ENCODE measurements at regions not wholly inside any gene's neighbourhood (a gene's known extent, or its start where the extent isn't known, plus 50 kb on each side); places are given as distances from the start of the nearest gene placed in this dataset.

- Mint-ChIP-seq H3K27me3 (ENCODE audit: insufficient read depth, low read depth) (peaks cover 5% of the 10 kb centered on the region), H3K27ac (no peak overlapping the region)
These were observed 334.3 kb upstream of the SYT1 start for GRCh38 chr12:78530100-78530765.

GRCh38 chr12:78531831-78532458 is 332.6 kb upstream of the SYT1 start:
- H3K4me3 Mint-ChIP-seq = no peak overlapping the region
- peaks cover 23% of the 10 kb centered on the region for H3F3A ChIP-seq (ENCODE audit: low read depth)
- H4K20me1 ChIP-seq (ENCODE audit: low read depth) = no peaks in the 10 kb centered on the region
- H3K27ac Mint-ChIP-seq = peak overlapping the region; percentile 2
- H3K79me2 ChIP-seq (ENCODE audit: low read depth) = no peaks in the 10 kb centered on the region
- H3K4me1 Mint-ChIP-seq = peaks cover 40% of the 10 kb centered on the region
- no peaks in the 10 kb centered on the region for H3K36me3 ChIP-seq
- DNase-seq (ENCODE audit: low spot score) = peak; percentile 6
- peaks cover 43% of the 10 kb centered on the region for H3K4me1 ChIP-seq
- no peaks in the 10 kb centered on the region for H3K9me3 Mint-ChIP-seq
- no peaks in the 10 kb centered on the region for H3K9me3 ChIP-seq (ENCODE audit: low read depth)
- H3K4me2 ChIP-seq = peak overlapping the region; percentile 54
- H3K4me3 ChIP-seq = no peak overlapping the region
- TF ChIP-seq EZH2 (IDR thresholded peaks at IDR 0.05) = no peak
- TF ChIP-seq EZH2phosphoT487 (IDR thresholded peaks at IDR 0.05) = no peak
- H3K9ac ChIP-seq = no peak overlapping the region
- H3K27ac ChIP-seq = peak overlapping the region; percentile 69
- H3K27me3 ChIP-seq = no peaks in the 10 kb centered on the region
- H3K27me3 Mint-ChIP-seq (ENCODE audit: insufficient read depth, low read depth) = peaks cover 5% of the 10 kb centered on the region
- no peaks in the 10 kb centered on the region for H3K36me3 Mint-ChIP-seq
- no peak overlapping the region for H2AFZ ChIP-seq (replicated peaks)

More at GRCh38 chr12:78530100-78530765, 334.3 kb upstream of the SYT1 start:
- Mint-ChIP-seq H3K4me3 (no peak overlapping the region), H3K4me1 (peaks cover 40% of the 10 kb centered on the region), H3K36me3 (no peaks in the 10 kb centered on the region), H3K9me3 (no peaks in the 10 kb centered on the region)
- Histone ChIP-seq H2AFZ (replicated peaks) (peak overlapping the region; percentile 10), H3K4me1 (peaks cover 43% of the 10 kb centered on the region), H3K27ac (peak overlapping the region; percentile 76), H3K27me3 (no peaks in the 10 kb centered on the region), H3F3A (ENCODE audit: low read depth) (peaks cover 23% of the 10 kb centered on the region), H3K9ac (no peak overlapping the region), H3K9me3 (ENCODE audit: low read depth) (no peaks in the 10 kb centered on the region), H4K20me1 (ENCODE audit: low read depth) (no peaks in the 10 kb centered on the region), H3K79me2 (ENCODE audit: low read depth) (no peaks in the 10 kb centered on the region), H3K4me3 (no peak overlapping the region), H3K36me3 (no peaks in the 10 kb centered on the region), H3K4me2 (peak overlapping the region; percentile 54)
- peak; percentile 36 for DNase-seq (ENCODE audit: low spot score)
- TF ChIP-seq EZH2phosphoT487 (IDR thresholded peaks at IDR 0.05) = no peak

GRCh38 chr12:78534311-78534710 is 330.3 kb upstream of the SYT1 start:
- no peaks in the 10 kb centered on the region for H3K79me2 ChIP-seq (ENCODE audit: low read depth)
- Mint-ChIP-seq H3K4me3 (no peak overlapping the region), H3K9me3 (no peaks in the 10 kb centered on the region), H3K27ac (no peak overlapping the region), H3K36me3 (no peaks in the 10 kb centered on the region), H3K4me1 (peaks cover 40% of the 10 kb centered on the region), H3K27me3 (ENCODE audit: insufficient read depth, low read depth) (peaks cover 2% of the 10 kb centered on the region)
- H3K4me3 ChIP-seq = no peak overlapping the region
- no peaks in the 10 kb centered on the region for H4K20me1 ChIP-seq (ENCODE audit: low read depth)
- peaks cover 23% of the 10 kb centered on the region for H3F3A ChIP-seq (ENCODE audit: low read depth)
- DNase-seq (ENCODE audit: low spot score) = no peak
- no peak overlapping the region for H3K4me2 ChIP-seq
- H3K36me3 ChIP-seq = no peaks in the 10 kb centered on the region
- H3K9ac ChIP-seq = no peak overlapping the region
- H3K27ac ChIP-seq = no peak overlapping the region
- no peaks in the 10 kb centered on the region for H3K27me3 ChIP-seq
- TF ChIP-seq EZH2phosphoT487 (IDR thresholded peaks at IDR 0.05) = no peak
- TF ChIP-seq EZH2 (IDR thresholded peaks at IDR 0.05) = no peak
- no peak for TF ChIP-seq CTCF (IDR thresholded peaks at IDR 0.05)
- peaks cover 43% of the 10 kb centered on the region for H3K4me1 ChIP-seq
- H3K9me3 ChIP-seq (ENCODE audit: low read depth) = no peaks in the 10 kb centered on the region
- no peak overlapping the region for H2AFZ ChIP-seq (replicated peaks)

- TF ChIP-seq EZH2phosphoT487 (IDR thresholded peaks at IDR 0.05) = no peak
- no peak for TF ChIP-seq EZH2 (IDR thresholded peaks at IDR 0.05)
- no peak for TF ChIP-seq CTCF (IDR thresholded peaks at IDR 0.05)
- Mint-ChIP-seq H3K27me3 (ENCODE audit: insufficient read depth, low read depth) (no peaks in the 10 kb centered on the region), H3K9me3 (no peaks in the 10 kb centered on the region)
These were observed 323.8 kb upstream of the SYT1 start for GRCh38 chr12:78540606-78541336.

More at GRCh38 chr12:78540606-78541336, 323.8 kb upstream of the SYT1 start:
- Histone ChIP-seq H3K27me3 (no peaks in the 10 kb centered on the region), H3K27ac (no peak overlapping the region), H4K20me1 (ENCODE audit: low read depth) (no peaks in the 10 kb centered on the region), H3K9ac (no peak overlapping the region), H2AFZ (replicated peaks) (no peak overlapping the region), H3K4me2 (no peak overlapping the region), H3K36me3 (no peaks in the 10 kb centered on the region), H3F3A (ENCODE audit: low read depth) (no peaks in the 10 kb centered on the region), H3K9me3 (ENCODE audit: low read depth) (no peaks in the 10 kb centered on the region), H3K79me2 (ENCODE audit: low read depth) (no peaks in the 10 kb centered on the region), H3K4me3 (no peak overlapping the region), H3K4me1 (no peaks in the 10 kb centered on the region)
- Mint-ChIP-seq H3K4me3 (no peak overlapping the region), H3K36me3 (no peaks in the 10 kb centered on the region), H3K27ac (no peak overlapping the region), H3K4me1 (no peaks in the 10 kb centered on the region)
- no peak for DNase-seq (ENCODE audit: low spot score)

All from neural progenitor cell (in vitro differentiated cells).